ENCODE measurements at regions not wholly inside any gene's neighbourhood (a gene's known extent, or its start where the extent isn't known, plus 50 kb on each side); places are given as distances from the start of the nearest gene placed in this dataset.

DNA sequence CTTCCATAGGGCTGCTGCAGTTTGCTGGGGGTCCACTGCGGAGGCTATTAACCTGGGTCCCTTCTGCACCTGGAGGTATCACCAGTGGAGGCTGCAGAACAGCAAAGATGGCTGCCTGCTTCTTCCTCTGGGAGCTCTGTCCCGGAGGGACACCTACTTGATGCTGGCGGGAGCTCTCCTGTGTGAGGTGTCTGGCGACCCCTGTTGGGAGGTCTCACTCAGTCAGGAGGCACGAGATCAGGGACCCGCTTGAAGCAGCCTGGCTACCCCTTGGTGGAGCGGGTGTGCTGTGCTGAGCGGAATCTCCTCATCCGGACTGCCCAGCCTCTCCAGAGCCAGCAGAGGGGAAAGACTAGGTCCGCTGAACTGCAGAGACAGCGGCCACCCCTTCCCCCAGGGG, 56.0 kb upstream of the CTXND1 start:
- DNase-seq (ENCODE audit: low read depth) = peak; percentile 6

DNA sequence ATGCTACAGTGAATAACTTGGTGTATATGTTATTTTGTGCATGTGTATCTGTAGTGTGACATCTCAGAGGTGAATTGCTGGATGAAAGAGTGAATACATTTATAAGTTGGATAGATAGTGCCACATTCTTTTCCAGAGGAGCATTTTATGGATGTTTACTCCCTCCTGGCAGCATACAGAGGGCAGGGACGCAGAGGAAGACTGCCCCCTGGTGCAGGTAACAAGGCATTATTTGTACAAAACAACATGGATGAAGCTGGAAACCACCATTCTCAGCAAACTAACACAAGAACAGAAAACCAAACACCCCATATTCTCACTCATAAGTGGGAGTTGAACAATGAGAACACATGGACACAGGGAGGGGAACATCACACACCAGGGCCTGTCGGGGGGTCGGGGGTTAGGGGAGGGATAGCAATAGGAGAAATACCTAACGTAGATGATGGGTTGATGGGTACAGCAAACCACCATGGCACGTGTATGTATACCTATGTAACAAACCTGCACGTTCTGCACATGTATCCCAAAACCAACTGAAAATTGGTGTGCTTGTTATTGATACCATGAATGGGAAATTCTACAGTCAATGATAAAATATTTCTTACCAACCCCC, 57.9 kb upstream of the CTXND1 start:
- peak; percentile 15 for DNase-seq (ENCODE audit: low read depth)

DNA sequence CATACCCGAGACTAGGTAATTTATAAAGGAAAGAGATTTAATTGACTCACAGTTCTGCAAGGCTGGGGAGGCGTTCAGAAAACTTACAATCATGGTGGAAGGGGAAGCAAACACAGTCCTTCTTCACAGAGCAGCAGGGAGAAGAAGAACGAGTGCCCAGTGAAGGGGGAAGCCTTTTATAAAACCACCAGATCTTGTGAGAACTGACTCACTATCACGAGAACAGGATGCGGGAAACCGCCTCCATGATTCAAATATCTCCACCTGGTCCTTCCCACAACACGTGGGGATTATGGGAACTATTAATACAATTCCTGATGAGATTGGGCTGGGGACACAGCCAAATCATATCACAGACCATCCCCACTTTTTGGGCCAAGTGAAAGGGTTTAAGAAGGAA, 58.8 kb upstream of the CTXND1 start:
- DNase-seq (ENCODE audit: low read depth) = peak; percentile 14

DNA sequence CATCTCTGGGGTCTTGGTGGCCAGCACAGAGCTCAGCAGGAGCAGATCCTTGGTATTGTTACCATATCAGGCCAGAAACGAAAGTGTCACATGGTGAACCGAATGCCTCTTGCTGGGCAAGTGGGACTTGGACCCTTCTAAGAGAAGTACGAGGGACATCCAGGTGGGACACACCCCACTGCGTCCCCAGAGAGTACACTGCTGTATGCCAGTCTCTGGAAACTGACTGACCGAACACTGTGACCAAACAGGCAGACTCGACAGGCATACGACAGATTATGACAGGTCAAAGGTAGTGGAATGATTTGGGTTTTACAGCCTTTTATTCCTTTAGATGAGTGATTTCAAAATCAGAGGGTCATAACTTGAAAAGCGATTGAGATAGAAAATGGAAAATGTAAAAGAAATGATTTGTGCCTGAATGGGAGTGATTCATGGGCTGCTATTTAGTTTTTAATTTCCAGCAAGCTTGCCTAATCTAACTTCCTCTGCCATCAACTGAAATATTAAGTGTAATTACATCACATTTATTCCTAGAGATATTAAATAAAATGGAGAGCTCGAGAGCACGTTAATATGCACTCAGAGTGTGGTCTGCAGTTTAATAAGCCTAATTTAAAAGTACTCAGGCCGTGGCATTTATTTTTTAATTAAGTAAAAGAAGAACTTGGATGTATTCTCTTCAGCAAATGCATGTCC, 63.4 kb upstream of the CTXND1 start:
- DNase-seq (ENCODE audit: low read depth) = no peak

DNA sequence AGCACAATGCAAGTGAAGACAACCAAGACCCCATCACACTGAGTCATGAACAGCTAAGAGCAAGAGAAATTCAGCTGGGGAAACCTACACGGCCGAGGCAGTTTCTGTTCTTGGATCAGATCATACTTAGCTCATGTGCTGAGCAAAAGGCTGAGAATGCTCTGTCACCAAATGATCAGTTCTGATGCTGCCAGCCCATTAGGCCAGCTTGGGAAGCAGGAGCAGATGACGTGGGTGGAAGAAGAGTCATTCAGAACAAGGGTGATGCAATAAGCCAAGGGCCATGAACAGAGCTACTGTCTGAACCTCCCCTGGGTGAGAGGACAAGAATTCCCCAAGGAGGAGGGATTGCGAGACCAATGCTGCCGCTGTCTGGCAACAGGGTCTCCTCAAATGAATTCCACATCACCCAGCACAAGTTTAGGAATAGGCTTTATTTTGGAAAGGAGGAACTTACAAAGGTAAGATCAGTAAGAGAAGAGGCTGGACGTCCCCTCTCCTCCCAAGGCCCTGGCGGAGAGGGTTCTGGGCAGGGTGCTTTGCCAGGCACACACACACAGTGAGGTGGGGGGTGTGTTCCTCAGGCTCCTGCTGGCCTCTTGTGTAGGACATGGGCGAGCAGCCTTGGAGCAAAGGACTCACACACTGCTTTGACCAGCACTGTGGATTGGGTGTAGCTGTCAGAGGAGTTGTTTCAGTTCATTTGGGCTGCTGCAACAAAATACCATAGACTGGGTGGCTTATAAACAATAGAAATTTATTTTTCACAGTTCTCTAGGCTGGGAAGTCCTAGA, 65.6 kb upstream of the CTXND1 start:
- DNase-seq (ENCODE audit: low read depth) = peak; percentile 60

DNA sequence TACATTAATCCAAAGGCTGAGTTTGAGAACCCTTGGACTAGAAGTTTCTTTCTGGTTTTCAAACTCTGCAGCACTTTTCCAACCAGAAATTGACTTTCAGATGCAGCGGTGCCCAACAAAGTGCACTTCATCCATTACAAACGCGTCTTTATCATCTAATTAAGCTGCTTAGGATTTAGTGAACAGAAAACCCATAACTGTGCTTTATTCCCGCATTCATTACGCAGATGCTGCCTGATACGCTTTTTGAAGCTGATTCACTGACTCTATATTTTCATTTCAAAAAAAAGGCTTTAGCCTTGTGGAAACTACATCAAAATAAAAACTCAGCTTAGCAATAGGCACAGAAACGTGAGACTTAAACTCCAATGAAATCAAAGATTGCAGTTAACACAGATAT, 69.8 kb upstream of the CTXND1 start:
- DNase-seq (ENCODE audit: low read depth) = no peak

DNA sequence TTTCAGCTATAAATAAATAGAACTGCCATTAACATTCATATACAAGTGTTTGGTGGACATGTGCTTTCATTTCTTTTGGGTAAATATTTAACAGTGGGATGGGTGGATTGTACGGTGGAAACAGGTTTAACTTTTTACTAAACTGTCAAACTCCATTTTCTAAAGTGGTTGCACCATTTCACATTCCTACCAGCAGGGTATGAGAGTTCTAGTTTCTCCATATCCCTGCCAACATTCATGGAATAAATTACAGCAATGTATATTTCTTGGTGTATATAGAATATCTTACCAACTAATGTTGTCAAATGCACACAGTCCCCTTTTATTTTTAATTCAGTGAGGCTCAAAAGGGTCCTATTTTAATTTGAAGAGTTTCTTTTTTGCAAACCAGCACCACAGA, 71.3 kb upstream of the CTXND1 start:
- DNase-seq (ENCODE audit: low read depth) = no peak

DNA sequence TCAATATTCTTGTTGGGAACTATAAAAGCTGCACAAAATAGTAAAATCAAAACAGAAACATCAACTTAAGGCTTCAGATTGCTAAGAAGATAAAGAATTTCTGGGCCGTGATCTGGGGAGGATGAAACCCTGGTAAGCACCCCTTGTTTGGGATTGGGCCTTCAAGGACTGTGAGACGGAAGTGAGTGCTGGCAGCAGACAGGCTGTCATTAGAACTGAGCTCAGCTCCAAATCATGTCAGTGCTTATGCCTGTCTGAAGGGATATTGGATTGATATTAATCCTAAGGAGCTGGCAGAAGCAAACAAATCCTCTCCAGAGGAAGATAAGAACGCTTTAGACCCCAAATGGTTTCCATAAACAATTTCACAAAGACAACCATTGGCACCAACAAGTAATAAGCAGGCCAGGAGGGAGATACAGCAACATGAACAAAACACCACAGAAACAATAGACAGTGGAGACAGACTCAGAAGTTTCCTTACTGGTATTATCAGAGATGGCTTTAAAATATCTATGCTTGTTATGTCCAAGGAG, 72.6 kb upstream of the CTXND1 start:
- no peak for DNase-seq (ENCODE audit: low read depth)

DNA sequence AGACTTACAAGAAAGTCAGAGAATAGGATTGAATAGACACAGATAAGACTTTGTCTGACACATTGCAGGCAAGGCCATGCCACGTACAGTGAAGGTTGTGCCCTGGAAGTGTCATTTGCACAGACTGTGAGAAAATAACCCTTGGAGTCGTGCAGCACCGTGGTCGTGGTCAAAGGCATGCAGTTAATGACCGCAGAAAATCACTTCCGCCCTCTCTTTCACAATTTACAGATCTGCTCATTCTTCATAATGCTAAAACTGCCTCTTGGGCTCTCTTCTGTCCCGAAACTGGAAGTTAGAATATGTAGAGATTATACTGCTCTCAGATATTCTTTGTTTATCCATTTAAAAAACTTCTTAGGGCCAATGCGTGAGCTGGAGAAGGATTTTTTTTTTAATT, 73.2 kb upstream of the CTXND1 start:
- peak; percentile 12 for DNase-seq (ENCODE audit: low read depth)

DNA sequence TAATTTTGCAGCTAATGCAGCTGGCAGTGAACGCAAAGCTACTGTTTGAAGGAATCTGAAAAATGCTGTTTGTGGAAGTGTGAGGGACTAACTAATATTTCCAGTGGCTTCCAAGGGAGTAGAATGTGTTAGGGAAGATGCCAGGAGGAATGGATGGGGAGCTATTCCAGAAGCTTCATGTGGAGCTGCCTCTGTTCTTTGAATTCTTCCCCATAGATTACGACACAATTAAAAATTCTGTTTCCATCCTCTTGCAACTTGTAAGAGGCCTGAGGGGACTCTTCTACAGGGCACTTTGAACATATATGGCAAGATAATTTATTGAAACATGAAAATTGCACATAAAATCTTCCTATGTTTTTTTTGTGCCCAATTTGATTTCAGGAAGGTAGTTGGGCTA, 74.3 kb upstream of the CTXND1 start:
- no peak for DNase-seq (ENCODE audit: low read depth)

DNA sequence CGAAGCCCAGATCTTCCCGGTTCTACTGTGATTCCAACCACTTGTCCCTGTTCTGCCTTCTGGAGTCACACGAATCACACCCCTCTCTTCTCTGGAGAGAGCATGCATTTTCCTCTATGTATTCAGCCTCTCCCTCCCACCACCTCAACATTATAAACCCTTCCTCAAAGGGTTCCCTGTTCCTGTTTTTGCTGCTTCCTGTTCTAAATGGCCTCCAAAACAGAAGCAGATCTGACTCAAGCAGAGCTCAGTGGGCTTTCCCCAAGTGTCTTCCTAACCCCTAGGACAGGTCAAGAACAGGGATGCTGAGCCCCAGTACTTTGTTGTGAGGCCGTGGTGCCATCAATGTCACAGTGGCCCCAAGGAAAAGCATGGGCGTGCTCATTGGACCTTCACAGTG, 75.7 kb upstream of the ARNT2 start:
- DNase-seq (ENCODE audit: low read depth) = no peak

DNA sequence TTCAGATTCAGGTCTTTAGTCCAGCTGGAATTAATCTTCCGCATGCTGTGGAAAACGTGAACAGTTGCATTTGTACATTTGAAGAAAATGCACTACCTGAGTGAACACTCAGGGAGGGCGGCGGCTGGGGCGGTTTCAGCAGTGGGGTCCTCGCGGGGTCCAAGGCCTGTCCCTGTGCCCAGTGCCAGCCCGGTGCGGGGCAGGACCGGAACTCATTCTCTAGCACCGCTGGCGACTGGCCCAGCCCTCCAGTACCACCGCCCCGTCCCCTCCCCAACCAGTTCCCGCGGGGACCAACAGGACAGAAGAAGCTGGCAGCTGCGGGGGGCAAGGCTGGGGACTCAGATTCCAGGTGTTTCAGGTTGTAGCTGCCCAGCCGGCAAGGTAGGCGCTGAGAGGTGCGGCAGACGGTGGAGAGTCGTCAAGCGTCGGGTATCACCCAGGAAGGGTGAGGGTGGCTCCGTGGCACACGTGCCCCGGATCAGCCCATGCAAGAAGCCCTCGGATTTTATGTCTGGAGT, 72.2 kb upstream of the ARNT2 start:
- DNase-seq (ENCODE audit: low read depth) = no peak

DNA sequence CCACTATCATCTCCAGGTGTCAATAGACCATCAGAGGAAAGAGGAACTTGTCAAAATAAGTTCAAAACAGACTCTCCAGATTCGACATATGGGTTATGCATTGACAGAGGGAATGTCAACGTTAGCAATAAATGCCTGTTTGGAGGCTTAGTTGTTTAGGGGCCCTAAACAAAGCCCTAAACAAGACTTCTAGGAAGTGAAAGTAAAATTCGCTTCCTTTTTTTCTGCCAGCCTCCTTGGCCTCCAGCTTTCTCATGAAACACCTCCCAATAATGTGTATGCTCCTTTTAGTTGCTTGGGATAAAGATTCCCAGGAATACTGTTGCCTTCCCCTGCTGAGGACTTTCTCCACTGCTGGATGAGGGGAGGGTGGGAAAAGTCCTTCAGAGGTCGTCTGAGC, 70.9 kb upstream of the ARNT2 start:
- DNase-seq (ENCODE audit: low read depth) = no peak

DNA sequence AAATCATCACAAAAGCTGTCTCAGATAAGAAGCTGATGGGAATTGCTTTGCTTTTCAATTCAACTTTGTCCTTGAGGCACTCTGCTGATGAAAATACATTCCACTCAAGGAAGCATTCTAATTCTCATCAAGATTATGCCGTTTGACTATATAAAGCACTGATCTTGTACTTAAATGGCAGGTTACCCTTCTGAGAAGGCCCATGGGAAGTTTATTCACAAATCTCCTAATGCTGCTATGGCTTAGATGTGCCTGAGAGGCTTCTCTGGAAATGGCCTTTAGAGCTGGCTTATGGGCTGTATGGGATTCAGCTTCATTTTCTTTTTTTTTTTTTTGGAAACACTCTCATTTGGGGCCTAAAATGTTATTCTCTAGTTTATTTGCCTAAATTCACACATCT, 69.7 kb upstream of the ARNT2 start:
- DNase-seq (ENCODE audit: low read depth) = no peak

DNA sequence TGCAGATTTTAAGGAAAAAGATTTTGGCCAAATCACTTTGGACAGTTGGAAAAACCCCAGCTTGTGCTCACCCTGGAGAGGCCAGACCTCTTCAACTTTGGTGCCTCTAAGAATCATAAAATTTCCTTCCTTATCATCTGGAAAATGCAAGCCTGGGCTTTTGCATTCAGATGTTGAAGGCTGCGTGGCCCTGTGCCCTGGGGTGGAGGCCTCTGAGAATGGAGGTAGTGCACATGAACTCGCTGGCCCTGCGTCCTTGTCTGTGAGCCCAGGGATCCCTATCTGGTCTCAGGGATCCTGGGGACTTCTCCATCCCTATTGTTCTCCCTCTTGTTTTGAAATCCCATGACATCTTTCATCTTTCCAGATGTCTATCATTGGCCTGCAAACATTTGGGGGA, 64.6 kb upstream of the ARNT2 start:
- no peak for DNase-seq (ENCODE audit: low read depth)

DNA sequence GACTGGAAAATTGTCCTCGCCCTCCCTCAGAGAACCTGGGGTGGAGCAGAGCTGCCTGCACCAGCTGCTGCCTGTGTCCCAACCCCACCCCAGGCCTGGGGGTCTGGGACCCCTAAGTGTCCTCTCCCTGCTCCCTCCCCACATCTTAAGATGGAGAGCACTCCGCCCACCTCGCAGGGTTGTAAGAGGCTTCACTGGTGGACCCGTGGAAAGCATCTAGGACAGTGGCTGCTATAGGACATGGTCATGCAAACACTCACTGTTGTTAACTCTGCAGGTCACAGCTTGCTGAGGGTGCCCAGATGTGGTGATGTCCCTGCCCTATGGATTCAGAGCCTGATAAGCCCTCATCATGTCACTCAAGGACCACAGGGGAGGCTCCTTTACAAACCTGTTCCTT, 62.0 kb upstream of the ARNT2 start:
- no peak for DNase-seq (ENCODE audit: low read depth)

DNA sequence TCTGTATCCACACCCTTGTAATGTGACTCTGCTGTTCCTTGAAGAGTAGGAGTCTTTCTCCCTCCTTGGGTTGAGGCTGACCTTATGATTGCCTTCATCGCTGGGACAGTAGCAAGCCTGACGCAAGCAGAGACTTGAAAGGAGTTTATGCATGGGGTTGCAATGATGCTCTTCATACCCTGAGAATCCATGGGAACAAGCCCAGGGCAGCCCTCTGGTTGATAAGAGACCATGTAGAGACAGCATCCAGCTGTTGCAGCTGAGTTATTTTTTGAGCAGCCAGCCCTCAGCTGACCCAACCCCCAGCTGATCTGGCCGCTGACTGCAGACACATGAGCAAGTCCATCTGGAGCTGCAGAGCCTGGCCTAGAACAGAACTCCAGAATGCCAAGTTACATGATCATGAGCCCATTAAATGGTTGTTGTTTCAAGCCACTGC, 60.6 kb upstream of the ARNT2 start:
- no peak for DNase-seq (ENCODE audit: low read depth)

DNA sequence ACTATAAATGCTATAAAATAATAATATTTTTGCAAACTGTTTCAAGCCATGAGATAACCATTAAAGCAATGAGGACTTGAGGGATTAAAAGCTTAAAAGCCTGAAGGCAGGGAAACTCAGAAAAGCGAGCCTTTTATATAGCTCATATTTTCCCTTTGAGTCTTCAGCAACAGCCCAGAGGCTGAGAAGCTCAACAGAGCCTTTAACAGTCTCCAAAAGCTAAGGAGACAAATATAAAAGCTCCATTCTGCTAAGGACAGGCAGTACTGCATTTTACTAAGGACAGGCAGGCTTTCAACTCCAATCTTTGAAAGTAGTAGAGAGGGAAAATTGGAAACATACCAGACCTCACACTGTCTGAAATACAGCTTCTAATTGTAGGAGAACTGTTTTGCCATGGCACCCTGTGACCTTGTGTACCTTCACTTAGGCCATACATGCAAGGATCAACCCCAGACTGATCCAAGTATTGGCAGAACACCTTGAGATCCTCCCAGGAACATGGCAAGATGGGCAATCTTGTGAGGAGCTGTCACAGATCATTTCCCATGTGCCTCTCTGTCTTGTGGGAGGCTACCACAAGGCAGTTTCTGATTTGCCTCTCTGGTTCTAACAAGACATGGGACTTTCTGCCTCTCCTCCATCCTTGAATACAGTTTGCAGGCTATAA, 53.1 kb upstream of the ARNT2 start:
- no peak for DNase-seq (ENCODE audit: low read depth)
